PC-9 (cell line): ENCODE measurements at regions not wholly inside any gene's neighbourhood (a gene's known extent, or its start where the extent isn't known, plus 50 kb on each side); places are given as distances from the start of the nearest gene placed in this dataset.

Source experiments
- BruUV-seq: library from RNA; stranded (reverse); fragments of 400-500 nt; replicated peaks from 2 replicates; lab custom pipeline; 2021; lab: Mats Ljungman, UMichigan
- CTCF ChIA-PET: fragments of 300-600 bp; sonication (Branson Sonifier 250); formaldehyde crosslinking; loops from one replicate; lab custom pipeline; 2022; ENCODE audit warnings: antibody characterized with exemption; lab: Charles Lee
- POLR2A ChIA-PET: fragments of 300-600 bp; sonication (Branson Sonifier 250); formaldehyde crosslinking; loops from one replicate; lab custom pipeline; 2022; ENCODE audit warnings: antibody characterized with exemption; ENCODE audit not compliant: unreplicated experiment; lab: Charles Lee
- DNase-seq, 2 experiments: peaks; one replicate each; pipeline versions ENCODE4 v3.0.0 to v3.0.0-alpha.2; 2015 to 2022; ENCODE audit warnings: mixed read lengths in 1 of 2
- H2AFZ ChIP-seq: fragments of 200-600 bp; sonication (generic); 2 replicates; pipeline ENCODE4 v1.8.1; 2017; ENCODE audit warnings: antibody characterized with exemption
- H3F3A ChIP-seq: fragments of 200-600 bp; sonication (generic); 2 replicates; pipeline ENCODE4 v1.8.1; 2017; ENCODE audit warnings: antibody characterized with exemption, mild to moderate bottlenecking, low read depth; ENCODE audit not compliant: insufficient read depth
- H3K27ac ChIP-seq: fragments of 200-600 bp; sonication (generic); 2 replicates; pipeline ENCODE4 v1.6.1; 2016; ENCODE audit warnings: mixed run types
- H3K27me3 ChIP-seq: fragments of 200-600 bp; sonication (generic); 2 replicates; pipeline ENCODE4 v1.6.1; 2016; ENCODE audit warnings: low read depth, mixed run types; ENCODE audit not compliant: insufficient read depth
- H3K36me3 ChIP-seq: fragments of 200-600 bp; sonication (generic); 2 replicates; pipeline ENCODE4 v1.6.1; 2016; ENCODE audit warnings: low read depth, mixed run types
- H3K4me1 ChIP-seq: fragments of 200-600 bp; sonication (generic); replicated peaks from 2 replicates; pipeline ENCODE4 v1.6.1; 2016; ENCODE audit warnings: mixed run types; ENCODE audit not compliant: insufficient read depth
- H3K4me2 ChIP-seq: fragments of 200-600 bp; sonication (generic); 2 replicates; pipeline ENCODE4 v1.6.1; 2017; ENCODE audit warnings: mixed run types
- H3K4me3 ChIP-seq: fragments of 200-600 bp; sonication (generic); 2 replicates; pipeline ENCODE4 v1.6.1; 2016; ENCODE audit warnings: mixed run types
- H3K79me2 ChIP-seq: fragments of 200-600 bp; sonication (generic); 2 replicates; pipeline ENCODE4 v1.6.1; 2017; ENCODE audit warnings: low read depth, mixed run types
- H3K9me2 ChIP-seq: fragments of 200-600 bp; sonication (generic); 2 replicates; pipeline ENCODE4 v1.8.1; 2017; ENCODE audit warnings: mild to moderate bottlenecking; ENCODE audit not compliant: insufficient read depth
- H3K9me3 ChIP-seq: fragments of 200-600 bp; sonication (generic); 2 replicates; pipeline ENCODE4 v1.8.1; 2016; ENCODE audit warnings: low read depth; ENCODE audit not compliant: insufficient read depth
- H4K20me1 ChIP-seq: fragments of 200-600 bp; sonication (generic); 2 replicates; pipeline ENCODE4 v1.8.1; 2017; ENCODE audit not compliant: insufficient read depth
- CTCF ChIP-seq: fragments of 200-600 bp; sonication (generic); conservative IDR thresholded peaks from 2 replicates; pipeline ENCODE4 v1.6.1; 2017; ENCODE audit warnings: mixed run types, antibody characterized with exemption, mild to moderate bottlenecking, moderate library complexity
- EZH2 ChIP-seq: fragments of 200-600 bp; sonication (generic); IDR thresholded peaks from 2 replicates; pipeline ENCODE4 v1.8.0; 2017; ENCODE audit warnings: antibody characterized with exemption, low read depth
- intact Hi-C: fragments of 100-400 bp; cut with micrococcal nuclease; formaldehyde crosslinking; loops from one replicate; pipeline ENCODE4 v1.10.0; 2022; ENCODE audit not compliant: unreplicated experiment

DNA sequence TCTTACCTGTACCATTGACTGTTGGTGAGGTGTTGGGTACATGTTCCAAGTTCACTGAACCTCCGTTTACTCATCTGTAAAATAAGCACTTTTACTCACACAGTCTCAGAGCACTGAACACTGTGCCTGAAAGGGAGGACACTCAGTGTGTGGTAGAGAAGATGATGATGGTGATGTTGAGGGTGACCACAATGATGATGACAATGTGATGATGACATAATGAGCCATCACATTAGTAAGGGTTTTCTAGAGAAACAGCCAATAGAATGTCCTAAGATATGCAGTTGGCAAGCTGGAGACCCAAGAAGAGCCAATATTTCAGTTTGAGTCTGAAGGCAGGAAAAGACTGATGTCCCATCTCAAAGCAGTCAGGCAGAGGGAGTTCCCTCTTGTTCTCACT is 315.4 kb upstream of the IGFBP7 start:
- CTCF ChIA-PET = interaction anchor here (0.5 kb wide), 1 partner anchor 387 kb away, joined by 4 read pairs; no protein-coding TSS in a partner anchor
- no TSS peak for BruUV-seq
- POLR2A ChIA-PET = no interaction called here
- Histone ChIP-seq H3K4me1 (no peaks in the 10 kb centered on the region), H4K20me1 (no peaks in the 10 kb centered on the region), H3K4me3 (no peak overlapping the region), H3K27me3 (no peaks in the 10 kb centered on the region), H3K79me2 (no peaks in the 10 kb centered on the region), H3K9me2 (no peaks in the 10 kb centered on the region), H3K27ac (no peak overlapping the region), H3K36me3 (no peaks in the 10 kb centered on the region), H3F3A (no peaks in the 10 kb centered on the region), H3K9me3 (no peaks in the 10 kb centered on the region), H2AFZ (no peak overlapping the region), H3K4me2 (no peak overlapping the region)
- no peak for DNase-seq
- no peak for TF ChIP-seq EZH2
- TF ChIP-seq CTCF = no peak
- intact Hi-C loops = loop anchor here (2.0 to 10.0 kb wide), 4 partner anchors 21 to 388 kb away; no protein-coding TSS in a partner anchor

- intact Hi-C loops = loop anchor here (2.0 to 10.0 kb wide), 3 partner anchors 20 to 260 kb away; no protein-coding TSS in a partner anchor
- Histone ChIP-seq H3F3A (no peaks in the 10 kb centered on the region), H3K4me2 (no peak overlapping the region), H3K4me3 (no peak overlapping the region), H4K20me1 (no peaks in the 10 kb centered on the region), H3K9me2 (no peaks in the 10 kb centered on the region), H3K36me3 (no peaks in the 10 kb centered on the region), H3K9me3 (no peaks in the 10 kb centered on the region), H3K79me2 (no peaks in the 10 kb centered on the region), H2AFZ (no peak overlapping the region), H3K27ac (no peak overlapping the region), H3K27me3 (no peaks in the 10 kb centered on the region), H3K4me1 (no peaks in the 10 kb centered on the region)
- CTCF ChIA-PET = no interaction called here
- TF ChIP-seq EZH2 = no peak
- TF ChIP-seq CTCF = no peak
- peak in 1 of 2 experiments; percentile 37 for DNase-seq
- no TSS peak for BruUV-seq
- POLR2A ChIA-PET = no interaction called here
These were observed 314.2 kb upstream of the IGFBP7 start for GRCh38 chr4:57424232-57424897.

- Histone ChIP-seq H3K27me3 (no peaks in the 10 kb centered on the region), H3K4me2 (no peak overlapping the region), H3K79me2 (no peaks in the 10 kb centered on the region), H3K27ac (no peak overlapping the region), H3K4me1 (no peaks in the 10 kb centered on the region), H3K9me2 (no peaks in the 10 kb centered on the region), H3K36me3 (no peaks in the 10 kb centered on the region), H4K20me1 (no peaks in the 10 kb centered on the region), H3F3A (no peaks in the 10 kb centered on the region), H3K4me3 (no peak overlapping the region), H3K9me3 (no peaks in the 10 kb centered on the region), H2AFZ (no peak overlapping the region)
- intact Hi-C loops = no loop called here
- CTCF ChIA-PET = no interaction called here
- no peak for TF ChIP-seq CTCF
- no peak for TF ChIP-seq EZH2
- no TSS peak for BruUV-seq
- DNase-seq = no peak
- POLR2A ChIA-PET = no interaction called here
These were observed 307.9 kb upstream of the IGFBP7 start for GRCh38 chr4:57418133-57418532.
